ENCODE measurements at regions not wholly inside any gene's neighbourhood (a gene's known extent, or its start where the extent isn't known, plus 50 kb on each side); places are given as distances from the start of the nearest gene placed in this dataset.

GRCh38 chr6:71496018-71496721, 207.6 kb downstream of the OGFRL1 start:
- H3K27me3 ChIP-seq (ENCODE audit: control insufficient read depth, insufficient read depth, low read length): no peaks in the 10 kb centered on the region
- no peak overlapping the region for H3K9ac ChIP-seq (ENCODE audit: low read length)
- H3K4me3 ChIP-seq (ENCODE audit: low read length): no peak overlapping the region
- no peaks in the 10 kb centered on the region for H3K4me1 ChIP-seq (ENCODE audit: control insufficient read depth, insufficient read depth, low read length)
- H3K9me3 ChIP-seq (ENCODE audit: control insufficient read depth, low read length): no peaks in the 10 kb centered on the region
- H3K36me3 ChIP-seq (ENCODE audit: control insufficient read depth, insufficient read depth, low read length): no peaks in the 10 kb centered on the region

- no peaks in the 10 kb centered on the region for H3K9me3 ChIP-seq (ENCODE audit: control insufficient read depth, low read length)
- H3K4me1 ChIP-seq (ENCODE audit: control insufficient read depth, insufficient read depth, low read length): no peaks in the 10 kb centered on the region
- no peak overlapping the region for H3K9ac ChIP-seq (ENCODE audit: low read length)
- no peaks in the 10 kb centered on the region for H3K36me3 ChIP-seq (ENCODE audit: control insufficient read depth, insufficient read depth, low read length)
- H3K4me3 ChIP-seq (ENCODE audit: low read length): no peak overlapping the region
- H3K27me3 ChIP-seq (ENCODE audit: control insufficient read depth, insufficient read depth, low read length): no peaks in the 10 kb centered on the region
These were observed 208.1 kb downstream of the OGFRL1 start for GRCh38 chr6:71496722-71497033.

- H3K27me3 ChIP-seq (ENCODE audit: control insufficient read depth, insufficient read depth, low read length): no peaks in the 10 kb centered on the region
- no peak overlapping the region for H3K9ac ChIP-seq (ENCODE audit: low read length)
- H3K4me3 ChIP-seq (ENCODE audit: low read length): no peak overlapping the region
- H3K36me3 ChIP-seq (ENCODE audit: control insufficient read depth, insufficient read depth, low read length): no peaks in the 10 kb centered on the region
- no peaks in the 10 kb centered on the region for H3K4me1 ChIP-seq (ENCODE audit: control insufficient read depth, insufficient read depth, low read length)
- H3K9me3 ChIP-seq (ENCODE audit: control insufficient read depth, low read length): no peaks in the 10 kb centered on the region
These were observed 210.0 kb downstream of the OGFRL1 start for GRCh38 chr6:71498638-71499037.

- no peaks in the 10 kb centered on the region for H3K4me1 ChIP-seq (ENCODE audit: control insufficient read depth, insufficient read depth, low read length)
- no peak overlapping the region for H3K9ac ChIP-seq (ENCODE audit: low read length)
- no peaks in the 10 kb centered on the region for H3K36me3 ChIP-seq (ENCODE audit: control insufficient read depth, insufficient read depth, low read length)
- no peaks in the 10 kb centered on the region for H3K27me3 ChIP-seq (ENCODE audit: control insufficient read depth, insufficient read depth, low read length)
- H3K4me3 ChIP-seq (ENCODE audit: low read length): no peak overlapping the region
- H3K9me3 ChIP-seq (ENCODE audit: control insufficient read depth, low read length): no peaks in the 10 kb centered on the region
These were observed 211.1 kb downstream of the OGFRL1 start for GRCh38 chr6:71499667-71500066.

DNA sequence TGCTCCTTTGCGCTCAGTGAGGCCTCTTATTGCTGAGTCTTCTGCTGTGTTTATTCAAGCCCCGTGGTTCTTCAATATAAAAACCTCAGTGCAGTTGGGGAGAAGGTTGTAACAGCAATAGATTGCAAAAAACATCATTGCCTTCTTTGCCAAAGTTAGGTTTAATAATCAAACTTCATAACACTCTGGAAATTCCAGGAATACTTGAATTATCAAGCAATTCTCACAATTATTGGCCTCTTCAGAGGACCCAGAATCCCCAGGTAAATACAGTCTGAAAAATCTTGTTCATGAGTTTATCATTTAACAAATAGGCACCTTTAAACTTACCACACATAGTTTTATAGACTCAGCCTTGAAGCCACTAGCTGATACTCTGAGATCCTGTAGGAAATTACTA, 213.6 kb downstream of the OGFRL1 start:
- H3K27me3 ChIP-seq (ENCODE audit: control insufficient read depth, insufficient read depth, low read length): no peaks in the 10 kb centered on the region
- H3K4me1 ChIP-seq (ENCODE audit: control insufficient read depth, insufficient read depth, low read length): no peaks in the 10 kb centered on the region
- H3K4me3 ChIP-seq (ENCODE audit: low read length): no peak overlapping the region
- no peaks in the 10 kb centered on the region for H3K9me3 ChIP-seq (ENCODE audit: control insufficient read depth, low read length)
- no peak overlapping the region for H3K9ac ChIP-seq (ENCODE audit: low read length)
- H3K36me3 ChIP-seq (ENCODE audit: control insufficient read depth, insufficient read depth, low read length): no peaks in the 10 kb centered on the region

DNA sequence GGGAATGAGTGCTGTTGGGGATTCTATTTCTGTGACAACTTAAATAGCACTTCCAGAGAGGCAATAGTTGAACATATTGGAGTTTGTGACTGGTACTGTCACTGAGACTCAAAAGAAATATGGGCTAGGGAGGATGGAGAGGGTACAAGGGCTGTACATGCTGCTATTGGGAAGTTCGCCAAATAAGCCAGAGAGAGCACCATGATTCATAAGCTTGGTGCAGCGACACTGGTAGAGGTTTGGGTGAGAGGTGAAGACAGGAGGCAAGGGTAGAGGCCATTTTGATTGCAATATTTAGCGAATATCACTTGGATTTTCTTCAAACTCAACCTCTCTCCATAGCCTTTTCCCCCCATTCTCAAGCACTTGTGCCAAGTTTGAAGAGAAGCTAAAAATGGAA, 214.3 kb downstream of the OGFRL1 start:
- H3K9ac ChIP-seq (ENCODE audit: low read length): no peak overlapping the region
- H3K4me1 ChIP-seq (ENCODE audit: control insufficient read depth, insufficient read depth, low read length): no peaks in the 10 kb centered on the region
- H3K4me3 ChIP-seq (ENCODE audit: low read length): no peak overlapping the region
- H3K27me3 ChIP-seq (ENCODE audit: control insufficient read depth, insufficient read depth, low read length): no peaks in the 10 kb centered on the region
- no peaks in the 10 kb centered on the region for H3K9me3 ChIP-seq (ENCODE audit: control insufficient read depth, low read length)
- no peaks in the 10 kb centered on the region for H3K36me3 ChIP-seq (ENCODE audit: control insufficient read depth, insufficient read depth, low read length)

- H3K36me3 ChIP-seq (ENCODE audit: control insufficient read depth, insufficient read depth, low read length): no peaks in the 10 kb centered on the region
- H3K27me3 ChIP-seq (ENCODE audit: control insufficient read depth, insufficient read depth, low read length): no peaks in the 10 kb centered on the region
- H3K4me3 ChIP-seq (ENCODE audit: low read length): no peak overlapping the region
These were observed 218.6 kb downstream of the OGFRL1 start for GRCh38 chr6:71507183-71507582.

GRCh38 chr6:71509191-71510005, 220.8 kb downstream of the OGFRL1 start:
- no peaks in the 10 kb centered on the region for H3K27me3 ChIP-seq (ENCODE audit: control insufficient read depth, insufficient read depth, low read length)
- H3K9ac ChIP-seq (ENCODE audit: low read length): no peak overlapping the region
- no peaks in the 10 kb centered on the region for H3K36me3 ChIP-seq (ENCODE audit: control insufficient read depth, insufficient read depth, low read length)
- no peak overlapping the region for H3K4me3 ChIP-seq (ENCODE audit: low read length)
- H3K9me3 ChIP-seq (ENCODE audit: control insufficient read depth, low read length): no peaks in the 10 kb centered on the region
- H3K4me1 ChIP-seq (ENCODE audit: control insufficient read depth, insufficient read depth, low read length): no peaks in the 10 kb centered on the region

More at GRCh38 chr6:71507183-71507582, 218.6 kb downstream of the OGFRL1 start:
- Histone ChIP-seq H3K4me1 (ENCODE audit: control insufficient read depth, insufficient read depth, low read length) (no peaks in the 10 kb centered on the region), H3K9me3 (ENCODE audit: control insufficient read depth, low read length) (no peaks in the 10 kb centered on the region), H3K9ac (ENCODE audit: low read length) (no peak overlapping the region)

DNA sequence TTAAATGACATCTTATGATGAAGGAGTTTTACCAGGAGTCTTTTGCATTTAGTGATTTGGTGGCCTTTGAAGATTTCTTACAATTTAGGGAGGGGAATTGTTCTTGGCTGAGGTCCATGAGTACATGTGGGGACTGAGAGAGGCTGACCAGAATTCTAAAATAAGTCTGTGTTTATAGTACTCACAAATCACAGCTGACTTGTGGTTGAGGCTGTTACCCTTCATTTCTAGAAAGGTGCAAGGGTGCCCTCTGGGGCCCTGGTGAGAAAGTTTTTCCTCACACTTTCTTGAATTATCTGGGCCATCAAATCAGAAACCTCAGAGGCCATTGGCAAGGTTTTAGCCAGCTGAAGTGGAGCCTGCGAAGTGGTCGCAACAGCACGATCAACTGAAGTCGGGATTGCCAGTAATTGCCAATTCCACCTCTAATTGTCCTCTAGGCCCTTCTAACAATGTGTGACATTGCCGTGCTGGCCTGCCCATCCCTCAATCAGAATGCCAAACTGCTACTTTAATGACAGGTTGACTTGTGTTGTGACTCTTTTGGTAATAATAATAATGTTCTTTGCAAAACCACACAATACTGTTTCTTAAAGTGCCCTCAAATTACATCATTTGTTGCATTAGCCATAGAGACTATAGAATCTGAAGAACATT, 221.6 kb downstream of the OGFRL1 start:
- no peaks in the 10 kb centered on the region for H3K36me3 ChIP-seq (ENCODE audit: control insufficient read depth, insufficient read depth, low read length)
- no peak overlapping the region for H3K9ac ChIP-seq (ENCODE audit: low read length)
- no peaks in the 10 kb centered on the region for H3K4me1 ChIP-seq (ENCODE audit: control insufficient read depth, insufficient read depth, low read length)
- H3K9me3 ChIP-seq (ENCODE audit: control insufficient read depth, low read length): no peaks in the 10 kb centered on the region
- no peak overlapping the region for H3K4me3 ChIP-seq (ENCODE audit: low read length)
- no peaks in the 10 kb centered on the region for H3K27me3 ChIP-seq (ENCODE audit: control insufficient read depth, insufficient read depth, low read length)

DNA sequence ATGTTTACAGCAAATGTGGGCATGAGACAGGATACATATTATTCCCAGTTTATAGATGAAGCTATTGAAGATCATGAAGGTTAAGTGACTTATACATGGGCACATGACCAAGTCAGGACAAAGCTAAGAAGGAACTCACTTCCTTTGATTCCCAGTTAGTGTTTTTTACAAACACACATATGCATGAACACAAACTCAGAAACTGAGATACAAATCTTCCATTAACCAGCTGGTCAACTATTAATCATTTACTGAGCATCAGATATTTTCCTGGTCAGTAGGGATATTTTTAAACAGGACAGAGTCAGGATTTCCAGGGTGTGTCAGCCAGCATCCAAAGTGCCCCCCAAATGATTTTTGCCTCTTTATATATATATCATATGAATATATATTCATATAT, 222.2 kb downstream of the OGFRL1 start:
- H3K9ac ChIP-seq (ENCODE audit: low read length): no peak overlapping the region
- no peak overlapping the region for H3K4me3 ChIP-seq (ENCODE audit: low read length)
- no peaks in the 10 kb centered on the region for H3K9me3 ChIP-seq (ENCODE audit: control insufficient read depth, low read length)
- no peaks in the 10 kb centered on the region for H3K36me3 ChIP-seq (ENCODE audit: control insufficient read depth, insufficient read depth, low read length)
- H3K4me1 ChIP-seq (ENCODE audit: control insufficient read depth, insufficient read depth, low read length): no peaks in the 10 kb centered on the region
- H3K27me3 ChIP-seq (ENCODE audit: control insufficient read depth, insufficient read depth, low read length): no peaks in the 10 kb centered on the region

- Histone ChIP-seq H3K9me3 (ENCODE audit: control insufficient read depth, low read length) (no peaks in the 10 kb centered on the region), H3K27me3 (ENCODE audit: control insufficient read depth, insufficient read depth, low read length) (no peaks in the 10 kb centered on the region), H3K9ac (ENCODE audit: low read length) (no peak overlapping the region), H3K4me1 (ENCODE audit: control insufficient read depth, insufficient read depth, low read length) (no peaks in the 10 kb centered on the region), H3K4me3 (ENCODE audit: low read length) (no peak overlapping the region), H3K36me3 (ENCODE audit: control insufficient read depth, insufficient read depth, low read length) (no peaks in the 10 kb centered on the region)
These were observed 223.6 kb downstream of the OGFRL1 start for GRCh38 chr6:71512256-71512655.

- Histone ChIP-seq H3K9me3 (ENCODE audit: control insufficient read depth, low read length) (no peaks in the 10 kb centered on the region), H3K4me1 (ENCODE audit: control insufficient read depth, insufficient read depth, low read length) (no peaks in the 10 kb centered on the region), H3K9ac (ENCODE audit: low read length) (no peak overlapping the region), H3K4me3 (ENCODE audit: low read length) (no peak overlapping the region), H3K36me3 (ENCODE audit: control insufficient read depth, insufficient read depth, low read length) (no peaks in the 10 kb centered on the region), H3K27me3 (ENCODE audit: control insufficient read depth, insufficient read depth, low read length) (no peaks in the 10 kb centered on the region)
These were observed 224.4 kb downstream of the OGFRL1 start for GRCh38 chr6:71513036-71513435.
